Activated naive CD4-positive, alpha-beta T cell treated with anti-CD3 and anti-CD28 coated beads for 36 hours (primary cell): ENCODE measurements at regions not wholly inside any gene's neighbourhood (a gene's known extent, or its start where the extent isn't known, plus 50 kb on each side); places are given as distances from the start of the nearest gene placed in this dataset.

Source experiments
- CTCF ChIA-PET: fragments of 350-600 bp; sonication (Branson Sonifier 250); formaldehyde crosslinking; loops from one replicate; lab custom pipeline; 2021; ENCODE audit warnings: antibody characterized with exemption; lab: Charles Lee
- DNase-seq: peaks from one replicate; pipeline ENCODE4 v3.0.0-alpha.2; 2020
- H3K27ac Mint-ChIP-seq: one replicate; pipeline ENCODE4 v1.8.0; 2021; ENCODE audit warnings: mild to moderate bottlenecking, mixed read lengths
- H3K27me3 Mint-ChIP-seq: one replicate; pipeline ENCODE4 v1.8.0; 2021; ENCODE audit warnings: low read depth, mixed read lengths
- H3K36me3 Mint-ChIP-seq: one replicate; pipeline ENCODE4 v1.8.0; 2021; ENCODE audit warnings: low read depth, mixed read lengths
- H3K4me1 Mint-ChIP-seq: one replicate; pipeline ENCODE4 v1.8.0; 2021; ENCODE audit warnings: low read depth, mixed read lengths
- H3K4me3 Mint-ChIP-seq: one replicate; pipeline ENCODE4 v1.8.0; 2021; ENCODE audit warnings: mild to moderate bottlenecking, moderate library complexity, mixed read lengths
- H3K9me3 Mint-ChIP-seq: one replicate; pipeline ENCODE4 v1.8.0; 2021; ENCODE audit warnings: mixed read lengths
- intact Hi-C: fragments of 100-400 bp; cut with micrococcal nuclease; formaldehyde crosslinking; loops from one replicate; pipeline ENCODE4 v1.15.1; 2023

- CTCF ChIA-PET: no interaction called here
- Mint-ChIP-seq H3K36me3 (no peaks in the 10 kb centered on the region), H3K4me1 (peaks cover 5% of the 10 kb centered on the region), H3K9me3 (peaks cover 5% of the 10 kb centered on the region), H3K27me3 (no peaks in the 10 kb centered on the region), H3K4me3 (no peak overlapping the region), H3K27ac (no peak overlapping the region)
- DNase-seq: no peak
- intact Hi-C loops: no loop called here
These were observed 151.3 kb upstream of the MAP3K1 start for GRCh38 chr5:56664025-56664424.

- H3K36me3 Mint-ChIP-seq: no peaks in the 10 kb centered on the region
- peaks cover 9% of the 10 kb centered on the region for H3K4me1 Mint-ChIP-seq
- no peak for DNase-seq
- CTCF ChIA-PET: no interaction called here
- intact Hi-C loops: no loop called here
- H3K27me3 Mint-ChIP-seq: no peaks in the 10 kb centered on the region
- H3K4me3 Mint-ChIP-seq: no peak overlapping the region
- no peak overlapping the region for H3K27ac Mint-ChIP-seq
- H3K9me3 Mint-ChIP-seq: peaks cover 5% of the 10 kb centered on the region
These were observed 151.8 kb upstream of the MAP3K1 start for GRCh38 chr5:56663523-56663922.

GRCh38 chr5:56662893-56663292, 152.5 kb upstream of the MAP3K1 start:
- peaks cover 5% of the 10 kb centered on the region for H3K9me3 Mint-ChIP-seq
- no peak for DNase-seq
- CTCF ChIA-PET: interaction anchor here (1.0 to 1.4 kb wide), 2 partner anchors 13 to 399 kb away, joined by 3 to 6 read pairs; no protein-coding TSS in a partner anchor
- no peaks in the 10 kb centered on the region for H3K36me3 Mint-ChIP-seq
- intact Hi-C loops: no loop called here
- no peak overlapping the region for H3K27ac Mint-ChIP-seq
- H3K4me1 Mint-ChIP-seq: peaks cover 10% of the 10 kb centered on the region
- H3K4me3 Mint-ChIP-seq: no peak overlapping the region
- no peaks in the 10 kb centered on the region for H3K27me3 Mint-ChIP-seq

- Mint-ChIP-seq H3K27ac (no peak overlapping the region), H3K36me3 (no peaks in the 10 kb centered on the region), H3K4me1 (peaks cover 16% of the 10 kb centered on the region), H3K9me3 (peaks cover under 1% of the 10 kb centered on the region), H3K4me3 (no peak overlapping the region), H3K27me3 (no peaks in the 10 kb centered on the region)
- CTCF ChIA-PET: no interaction called here
- intact Hi-C loops: no loop called here
- DNase-seq: no peak
These were observed 155.4 kb upstream of the MAP3K1 start for GRCh38 chr5:56659971-56660370.

GRCh38 chr5:56658972-56659371, 156.4 kb upstream of the MAP3K1 start:
- no peak overlapping the region for H3K27ac Mint-ChIP-seq
- no peak for DNase-seq
- H3K27me3 Mint-ChIP-seq: no peaks in the 10 kb centered on the region
- H3K36me3 Mint-ChIP-seq: no peaks in the 10 kb centered on the region
- no peaks in the 10 kb centered on the region for H3K9me3 Mint-ChIP-seq
- intact Hi-C loops: no loop called here
- peaks cover 16% of the 10 kb centered on the region for H3K4me1 Mint-ChIP-seq
- CTCF ChIA-PET: no interaction called here
- no peak overlapping the region for H3K4me3 Mint-ChIP-seq

GRCh38 chr5:56656846-56657726, 158.3 kb upstream of the MAP3K1 start:
- Mint-ChIP-seq H3K27ac (no peak overlapping the region), H3K27me3 (no peaks in the 10 kb centered on the region), H3K4me1 (peaks cover 16% of the 10 kb centered on the region), H3K9me3 (no peaks in the 10 kb centered on the region), H3K36me3 (no peaks in the 10 kb centered on the region), H3K4me3 (no peak overlapping the region)
- intact Hi-C loops: no loop called here
- no peak for DNase-seq
- CTCF ChIA-PET: interaction anchor here (1.4 kb wide), 1 partner anchor 156 kb away, joined by 3 read pairs; no protein-coding TSS in a partner anchor

GRCh38 chr5:56651893-56652292, 163.5 kb upstream of the MAP3K1 start:
- intact Hi-C loops: no loop called here
- Mint-ChIP-seq H3K36me3 (no peaks in the 10 kb centered on the region), H3K27ac (no peak overlapping the region), H3K9me3 (no peaks in the 10 kb centered on the region), H3K4me1 (peaks cover 27% of the 10 kb centered on the region), H3K27me3 (no peaks in the 10 kb centered on the region), H3K4me3 (no peak overlapping the region)
- CTCF ChIA-PET: interaction anchor here (1.7 kb wide), 1 partner anchor 14 kb away, joined by 3 read pairs; no protein-coding TSS in a partner anchor
- DNase-seq: no peak

- no peak for DNase-seq
- Mint-ChIP-seq H3K4me1 (peaks cover 26% of the 10 kb centered on the region), H3K36me3 (no peaks in the 10 kb centered on the region), H3K27ac (no peak overlapping the region), H3K9me3 (no peaks in the 10 kb centered on the region), H3K27me3 (no peaks in the 10 kb centered on the region), H3K4me3 (no peak overlapping the region)
- CTCF ChIA-PET: interaction anchor here (1.5 to 1.7 kb wide), 2 partner anchors 12 to 16 kb away, joined by 3 read pairs; no protein-coding TSS in a partner anchor
- intact Hi-C loops: no loop called here
These were observed 165.0 kb upstream of the MAP3K1 start for GRCh38 chr5:56650386-56650785.

- intact Hi-C loops: loop anchor here (2.0 kb wide), 1 partner anchor 39 kb away; no protein-coding TSS in a partner anchor
These were observed 165.8 kb upstream of the MAP3K1 start for GRCh38 chr5:56649569-56649968.

GRCh38 chr5:56648460-56649034, 166.8 kb upstream of the MAP3K1 start:
- no peak overlapping the region for H3K4me3 Mint-ChIP-seq
- intact Hi-C loops: loop anchor here (2.0 kb wide), 1 partner anchor 38 kb away; no protein-coding TSS in a partner anchor
- no peak overlapping the region for H3K27ac Mint-ChIP-seq
- no peaks in the 10 kb centered on the region for H3K36me3 Mint-ChIP-seq
- H3K27me3 Mint-ChIP-seq: no peaks in the 10 kb centered on the region
- DNase-seq: no peak
- H3K4me1 Mint-ChIP-seq: peaks cover 26% of the 10 kb centered on the region
- no peaks in the 10 kb centered on the region for H3K9me3 Mint-ChIP-seq
- CTCF ChIA-PET: interaction anchor here (0.6 to 1.0 kb wide), 2 partner anchors 13 to 21 kb away, joined by 3 read pairs; no protein-coding TSS in a partner anchor

More at GRCh38 chr5:56649569-56649968, 165.8 kb upstream of the MAP3K1 start:
- Mint-ChIP-seq H3K9me3 (no peaks in the 10 kb centered on the region), H3K27ac (no peak overlapping the region), H3K27me3 (no peaks in the 10 kb centered on the region), H3K4me1 (peaks cover 26% of the 10 kb centered on the region), H3K4me3 (no peak overlapping the region), H3K36me3 (no peaks in the 10 kb centered on the region)
- CTCF ChIA-PET: interaction anchor here (0.6 to 1.5 kb wide), 4 partner anchors 13 to 84 kb away, joined by 3 read pairs; no protein-coding TSS in a partner anchor
- no peak for DNase-seq

GRCh38 chr5:56647099-56647850, 168.1 kb upstream of the MAP3K1 start:
- no peaks in the 10 kb centered on the region for H3K9me3 Mint-ChIP-seq
- H3K27me3 Mint-ChIP-seq: no peaks in the 10 kb centered on the region
- H3K27ac Mint-ChIP-seq: no peak overlapping the region
- CTCF ChIA-PET: no interaction called here
- H3K36me3 Mint-ChIP-seq: no peaks in the 10 kb centered on the region
- no peak overlapping the region for H3K4me3 Mint-ChIP-seq
- intact Hi-C loops: no loop called here
- no peak for DNase-seq
- peaks cover 26% of the 10 kb centered on the region for H3K4me1 Mint-ChIP-seq

- CTCF ChIA-PET: no interaction called here
- H3K4me1 Mint-ChIP-seq: peaks cover 5% of the 10 kb centered on the region
- no peak overlapping the region for H3K27ac Mint-ChIP-seq
- DNase-seq: no peak
- H3K36me3 Mint-ChIP-seq: no peaks in the 10 kb centered on the region
- no peaks in the 10 kb centered on the region for H3K27me3 Mint-ChIP-seq
- no peaks in the 10 kb centered on the region for H3K9me3 Mint-ChIP-seq
- H3K4me3 Mint-ChIP-seq: no peak overlapping the region
- intact Hi-C loops: no loop called here
These were observed 173.6 kb upstream of the MAP3K1 start for GRCh38 chr5:56641635-56642260.
